Muscle of back (tissue), 3 donors: ENCODE measurements at regions not wholly inside any gene's neighbourhood (a gene's known extent, or its start where the extent isn't known, plus 50 kb on each side); places are given as distances from the start of the nearest gene placed in this dataset.

Source experiments
- DNase-seq, 3 donors: peaks; one replicate each; pipeline versions ENCODE4 v3.0.0 to v3.0.0-alpha.2; 2013

DNA sequence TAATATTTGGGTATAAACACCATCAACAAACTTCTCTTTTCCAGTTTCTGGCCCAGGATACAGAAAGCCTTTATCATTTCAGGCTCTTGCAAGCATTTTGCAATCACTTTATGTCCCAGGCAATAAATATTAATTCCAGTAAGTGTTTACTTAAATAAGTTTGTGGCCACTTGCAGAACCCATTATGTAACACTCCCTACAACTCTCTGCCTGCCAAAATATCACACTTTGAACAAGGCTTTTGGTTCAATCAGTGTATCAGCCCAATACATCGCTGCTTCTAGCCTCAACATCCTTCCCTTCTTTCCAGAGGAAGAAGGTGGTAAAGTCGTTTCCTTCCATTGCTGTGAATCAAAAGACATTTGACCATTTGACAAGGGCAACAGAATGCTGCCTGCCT is 203.0 kb upstream of the USP25 start:
- DNase-seq = no peak

- no peak for DNase-seq
These were observed 201.4 kb upstream of the USP25 start for GRCh38 chr21:15528346-15528745.

DNA sequence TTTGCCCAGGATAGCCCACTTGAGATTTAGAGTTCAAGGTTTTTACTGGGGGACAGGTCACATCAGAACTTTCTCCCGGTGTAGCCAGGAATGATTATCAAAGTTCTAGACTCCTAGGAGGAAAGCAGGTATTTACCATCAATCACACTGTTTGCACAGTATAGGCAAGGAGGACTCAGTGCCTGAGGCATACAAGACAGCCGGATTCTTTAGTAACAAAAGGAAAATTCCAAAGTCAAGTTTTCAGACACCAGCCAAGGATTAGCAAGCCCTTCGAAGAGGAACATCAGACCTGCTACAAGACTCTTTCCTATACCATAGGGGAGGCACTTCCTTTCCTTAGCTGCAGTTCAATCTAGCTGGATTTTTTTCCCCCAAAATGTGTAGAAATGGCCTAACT is 197.8 kb upstream of the USP25 start:
- DNase-seq = no peak

- DNase-seq = no peak
These were observed 196.2 kb upstream of the USP25 start for GRCh38 chr21:15533618-15534017.

DNA sequence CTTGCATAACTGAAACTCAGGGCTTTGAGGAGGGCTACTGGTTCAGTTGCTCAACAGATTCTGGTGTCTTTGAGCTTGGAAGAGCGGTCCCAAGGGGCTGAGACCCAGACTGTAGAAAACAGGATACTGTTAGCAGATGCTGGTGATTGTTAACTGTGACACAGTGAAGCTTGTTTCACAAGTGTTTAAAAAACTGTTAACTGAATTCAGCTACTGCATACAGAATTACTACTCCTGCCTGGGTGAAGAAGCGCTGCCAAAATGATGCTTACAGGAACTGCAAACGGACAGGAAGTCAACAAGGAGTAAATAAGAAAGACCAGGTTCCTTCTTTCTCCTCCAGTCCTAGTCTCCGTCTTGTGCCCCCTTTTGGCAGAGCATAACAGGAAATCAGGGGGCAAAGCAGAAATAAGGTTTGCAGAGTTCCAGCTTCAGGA is 195.3 kb upstream of the USP25 start:
- DNase-seq = no peak

DNA sequence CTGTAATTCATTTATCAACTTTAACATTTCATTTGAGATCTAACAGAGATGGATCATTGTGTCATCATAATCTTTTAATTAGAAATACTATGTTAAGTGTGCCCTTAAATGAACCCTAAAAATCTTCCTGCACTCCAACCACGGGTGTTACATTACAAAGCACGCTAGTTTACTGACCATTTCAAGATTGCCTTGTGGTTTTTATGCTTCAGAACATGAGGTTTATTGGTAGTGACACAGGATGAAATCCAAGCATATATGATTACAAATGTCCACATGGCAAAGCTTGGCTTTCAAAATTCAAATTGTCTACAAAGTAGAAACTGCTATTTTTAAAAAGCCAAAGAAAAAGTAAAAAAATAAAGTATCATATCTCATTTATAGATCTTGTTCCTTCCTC is 190.4 kb upstream of the USP25 start:
- DNase-seq = no peak

GRCh38 chr21:15543473-15543872 is 186.3 kb upstream of the USP25 start:
- no peak for DNase-seq

DNA sequence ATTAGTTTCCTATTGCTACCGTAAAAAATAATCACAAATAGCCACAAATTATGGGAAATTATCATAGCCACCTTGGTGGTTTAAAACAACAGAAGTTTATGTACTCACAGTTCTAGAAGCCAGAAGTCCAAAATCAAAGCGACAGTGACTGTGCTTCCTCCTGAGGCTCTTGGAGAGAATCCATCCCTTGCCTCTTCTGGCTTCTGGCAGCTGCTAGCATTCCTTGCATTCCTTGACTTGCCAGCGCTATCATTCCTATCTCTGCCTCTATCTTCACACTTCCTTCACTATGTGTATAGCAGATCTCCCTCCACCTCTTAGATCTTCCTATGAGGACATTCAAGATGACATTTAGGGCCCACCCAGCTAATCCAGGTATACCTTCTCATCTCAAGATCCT is 180.1 kb upstream of the USP25 start:
- DNase-seq = peak in 1 of 3 donors; percentile 29

GRCh38 chr21:15552914-15553494 is 176.8 kb upstream of the USP25 start:
- no peak for DNase-seq

DNA sequence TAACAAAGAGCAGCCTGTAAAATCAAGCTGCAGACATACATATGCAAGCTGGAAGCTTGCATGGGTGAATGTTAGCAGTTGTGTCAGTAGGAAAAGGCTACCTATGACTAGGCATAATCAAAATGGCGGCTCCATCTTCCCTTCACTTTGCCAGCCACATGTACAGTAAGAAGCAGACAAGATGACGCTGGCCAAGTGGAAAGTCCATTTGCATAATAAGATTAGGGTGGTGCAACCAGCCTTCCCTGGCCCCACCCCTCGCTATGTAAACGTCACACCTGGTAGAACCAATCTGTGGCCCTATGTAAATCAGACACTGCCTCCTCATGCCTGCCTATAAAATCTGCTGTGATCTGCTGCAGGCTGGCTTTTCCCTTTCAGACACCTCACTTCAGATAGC is 171.9 kb upstream of the USP25 start:
- no peak for DNase-seq

DNA sequence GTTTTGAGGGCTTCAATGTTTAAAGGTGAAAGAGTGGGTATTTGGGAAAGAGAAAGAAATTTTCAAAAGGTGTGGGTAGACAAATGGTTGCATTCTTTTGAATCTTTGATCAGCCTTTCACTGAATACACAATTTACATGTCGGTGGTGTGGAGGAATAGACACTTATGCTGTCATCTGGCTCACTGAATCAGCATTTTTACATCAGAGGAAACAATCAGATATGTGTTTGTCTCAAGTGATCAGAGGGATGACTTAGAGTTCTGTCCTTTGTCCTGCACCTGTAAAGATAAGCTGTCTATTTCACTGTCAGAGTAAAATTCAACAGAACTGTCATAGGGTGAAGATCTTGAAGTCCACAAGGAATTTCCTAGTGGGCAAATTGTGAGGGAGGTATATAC is 170.9 kb upstream of the USP25 start:
- DNase-seq = no peak

- no peak for DNase-seq
These were observed 170.1 kb upstream of the USP25 start for GRCh38 chr21:15559660-15560059.

DNA sequence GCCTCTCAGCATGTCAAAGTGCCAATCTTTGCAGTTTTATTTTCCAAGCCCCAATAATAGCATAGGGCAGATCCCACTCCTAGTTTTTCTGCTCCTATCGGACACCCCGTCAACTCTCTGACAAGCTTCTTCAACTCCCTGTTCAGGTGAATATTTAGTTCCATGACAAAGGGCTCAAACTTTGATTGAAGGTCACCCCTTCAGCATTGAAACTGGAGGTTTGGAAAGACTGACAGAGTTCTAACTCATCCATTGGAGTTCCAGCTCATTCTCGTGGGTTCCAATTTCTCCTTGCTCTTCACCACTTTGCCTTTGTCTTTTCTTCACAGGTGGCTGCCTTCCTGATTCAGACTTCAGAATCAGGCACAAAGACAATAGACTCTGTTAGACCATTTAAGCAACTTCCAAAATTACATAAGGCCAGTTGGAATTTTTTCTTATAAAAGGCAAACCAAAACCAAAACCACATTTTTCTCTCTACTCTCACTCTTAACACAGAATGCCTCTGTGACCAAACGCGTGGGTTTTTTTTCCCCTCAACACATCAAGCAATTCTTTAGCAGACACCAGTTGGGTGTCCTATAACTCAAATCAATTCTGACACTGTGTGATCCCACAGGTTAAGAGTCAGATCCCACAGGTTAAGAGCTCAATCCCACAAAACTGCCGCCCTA is 169.3 kb upstream of the USP25 start:
- DNase-seq = no peak

DNA sequence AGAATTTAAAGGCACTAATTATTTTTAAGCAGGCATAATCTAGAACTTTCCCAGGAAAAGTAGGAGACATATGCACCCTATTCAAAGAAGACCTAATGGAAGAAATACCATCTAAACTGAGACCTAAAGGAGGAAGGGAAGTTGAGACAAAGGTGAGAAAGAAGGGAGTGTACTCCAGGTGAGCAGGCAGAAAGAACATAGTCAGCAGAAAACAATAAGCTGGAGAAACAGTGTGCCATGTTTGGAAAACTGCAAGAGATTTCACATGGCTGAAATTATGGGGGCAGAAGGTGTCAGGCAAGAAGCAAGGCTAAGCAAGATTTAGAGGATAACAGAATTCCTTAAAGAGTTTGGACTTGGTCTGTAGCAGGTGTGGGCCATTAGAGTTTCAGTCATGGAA is 167.0 kb upstream of the USP25 start:
- DNase-seq = no peak

DNA sequence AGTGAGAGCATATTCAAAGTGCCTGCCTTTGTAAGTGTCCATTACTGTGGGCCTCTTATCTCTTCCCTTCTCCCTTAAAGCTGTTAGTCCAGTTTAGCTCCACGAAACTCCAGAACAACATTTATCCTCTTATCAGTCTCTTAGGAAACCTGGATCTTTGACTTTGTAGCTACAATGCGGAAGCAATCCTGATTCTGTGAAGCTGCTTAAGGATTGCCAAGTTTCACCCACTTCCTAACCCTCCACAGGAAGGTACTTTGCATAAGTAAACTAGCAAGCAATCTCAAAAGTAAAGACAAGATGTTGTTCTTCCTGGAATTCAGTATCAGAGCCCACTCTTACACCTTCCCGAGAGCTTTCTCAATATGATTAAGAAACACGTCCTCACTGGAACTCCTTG is 164.9 kb upstream of the USP25 start:
- DNase-seq = no peak

GRCh38 chr21:15566703-15567102 is 163.1 kb upstream of the USP25 start:
- DNase-seq = peak in 1 of 3 donors; percentile 22

GRCh38 chr21:15567191-15567590 is 162.6 kb upstream of the USP25 start:
- DNase-seq = peak in 2 of 3 donors; percentile 13 to 39

GRCh38 chr21:15568516-15568915 is 161.3 kb upstream of the USP25 start:
- peak in 1 of 3 donors; percentile 33 for DNase-seq

GRCh38 chr21:15586752-15587427 is 142.9 kb upstream of the USP25 start:
- DNase-seq = no peak

- peak; percentile 45 to 70 (median 58) for DNase-seq
These were observed 137.4 kb upstream of the USP25 start for GRCh38 chr21:15592271-15592860.

- DNase-seq = no peak
These were observed 136.8 kb upstream of the USP25 start for GRCh38 chr21:15592957-15593356.

DNA sequence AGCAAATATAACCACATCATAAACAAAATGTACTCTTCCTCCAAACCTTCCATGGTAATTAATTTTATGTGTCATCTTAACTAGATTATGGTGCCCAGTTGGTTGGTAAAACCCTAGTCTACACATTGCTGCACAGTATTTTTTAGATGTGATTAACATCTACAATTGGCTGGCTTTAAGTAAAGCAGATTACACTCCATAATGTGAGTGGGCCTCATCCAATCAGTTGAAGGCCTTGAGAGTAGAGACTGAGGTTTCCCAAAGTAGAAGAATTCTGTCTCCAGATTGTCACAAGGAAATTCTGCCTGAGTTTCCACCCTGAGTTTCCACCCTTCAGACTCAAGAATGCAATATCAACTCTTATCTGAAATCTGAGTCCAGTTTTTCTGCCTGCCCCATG is 128.4 kb upstream of the USP25 start:
- no peak for DNase-seq

DNA sequence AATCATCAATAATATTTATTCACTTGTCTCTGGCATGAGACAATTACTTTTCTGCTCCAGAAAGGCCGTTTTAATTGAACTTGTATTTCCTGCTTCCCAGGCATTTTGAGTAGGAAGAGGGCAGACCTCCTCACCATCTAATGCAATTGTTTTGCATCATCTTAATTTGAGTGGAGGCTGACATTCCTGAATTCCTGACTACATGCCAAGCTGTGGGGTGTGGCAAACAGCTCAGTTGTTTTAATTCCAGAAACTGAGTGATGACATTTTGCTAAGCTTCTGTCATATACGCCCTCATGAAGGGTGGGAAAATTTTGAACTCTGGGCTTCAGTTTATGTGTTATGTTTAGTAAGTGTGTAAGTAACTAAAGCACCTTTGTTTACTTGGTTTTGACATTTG is 125.4 kb upstream of the USP25 start:
- DNase-seq = peak in 2 of 3 donors; percentile 36 to 58
